Effector memory CD4-positive, alpha-beta T cell (primary cell): ENCODE measurements at regions not wholly inside any gene's neighbourhood (a gene's known extent, or its start where the extent isn't known, plus 50 kb on each side); places are given as distances from the start of the nearest gene placed in this dataset.

ENCODE experiments used
- DNase-seq, 3 donors: peaks; one replicate each; pipeline ENCODE4 v3.0.0-alpha.2; 2020
- H3K27ac ChIP-seq: 2 replicates; pipeline ENCODE4 v1.7.0; 2013; ENCODE audit warnings: mild to moderate bottlenecking, low read length, moderate library complexity; ENCODE audit not compliant: insufficient read depth, poor library complexity, severe bottlenecking
- H3K27me3 ChIP-seq: replicated peaks from 2 replicates; pipeline ENCODE4 v1.7.0; 2013; ENCODE audit warnings: mild to moderate bottlenecking, low read length; ENCODE audit not compliant: insufficient read depth, control insufficient read depth, poor library complexity, severe bottlenecking
- H3K36me3 ChIP-seq: 2 replicates; pipeline ENCODE4 v1.7.0; 2013; ENCODE audit warnings: mild to moderate bottlenecking, low read length, moderate library complexity; ENCODE audit not compliant: control insufficient read depth, insufficient read depth
- H3K4me1 ChIP-seq: 2 replicates; pipeline ENCODE4 v1.7.0; 2013; ENCODE audit warnings: low read length, mild to moderate bottlenecking; ENCODE audit not compliant: control insufficient read depth, insufficient read depth, poor library complexity, severe bottlenecking
- H3K4me3 ChIP-seq: 2 replicates; pipeline ENCODE4 v1.7.0; 2013; ENCODE audit warnings: low read length, low read depth, mild to moderate bottlenecking; ENCODE audit not compliant: insufficient read depth, poor library complexity, severe bottlenecking
- H3K9me3 ChIP-seq: 2 replicates; pipeline ENCODE4 v1.7.0; 2013; ENCODE audit warnings: mild to moderate bottlenecking, low read length, moderate library complexity; ENCODE audit not compliant: control insufficient read depth

DNA sequence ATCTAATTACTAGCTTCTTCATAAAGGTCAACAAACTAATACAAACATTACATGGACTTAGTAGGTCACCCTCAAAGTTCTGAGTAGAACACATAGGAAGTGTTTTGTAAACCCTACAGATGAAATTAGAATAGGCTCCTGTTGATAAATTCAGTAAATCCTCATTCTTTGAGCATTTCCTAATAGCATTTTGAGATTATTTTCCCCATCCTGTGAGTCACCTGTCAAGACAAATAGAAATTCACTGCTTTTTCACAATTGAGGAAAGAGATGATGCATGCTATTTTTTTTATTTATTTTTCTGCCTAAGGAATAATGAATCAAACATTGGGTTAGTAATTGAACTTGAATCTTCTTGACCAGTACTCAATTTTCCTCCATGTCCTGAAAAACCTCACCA, 666.7 kb upstream of the GOT2 start:
- no peak for DNase-seq
- no peaks in the 10 kb centered on the region for H3K9me3 ChIP-seq
- H3K4me1 ChIP-seq = no peaks in the 10 kb centered on the region
- no peaks in the 10 kb centered on the region for H3K27me3 ChIP-seq
- no peaks in the 10 kb centered on the region for H3K36me3 ChIP-seq
- H3K4me3 ChIP-seq = no peak overlapping the region
- H3K27ac ChIP-seq = no peak overlapping the region

GRCh38 chr16:59397638-59398037, 663.5 kb upstream of the GOT2 start:
- no peak for DNase-seq
- H3K27me3 ChIP-seq = no peaks in the 10 kb centered on the region
- H3K4me1 ChIP-seq = no peaks in the 10 kb centered on the region
- H3K9me3 ChIP-seq = no peaks in the 10 kb centered on the region
- no peak overlapping the region for H3K27ac ChIP-seq
- H3K4me3 ChIP-seq = no peak overlapping the region
- H3K36me3 ChIP-seq = no peaks in the 10 kb centered on the region

DNA sequence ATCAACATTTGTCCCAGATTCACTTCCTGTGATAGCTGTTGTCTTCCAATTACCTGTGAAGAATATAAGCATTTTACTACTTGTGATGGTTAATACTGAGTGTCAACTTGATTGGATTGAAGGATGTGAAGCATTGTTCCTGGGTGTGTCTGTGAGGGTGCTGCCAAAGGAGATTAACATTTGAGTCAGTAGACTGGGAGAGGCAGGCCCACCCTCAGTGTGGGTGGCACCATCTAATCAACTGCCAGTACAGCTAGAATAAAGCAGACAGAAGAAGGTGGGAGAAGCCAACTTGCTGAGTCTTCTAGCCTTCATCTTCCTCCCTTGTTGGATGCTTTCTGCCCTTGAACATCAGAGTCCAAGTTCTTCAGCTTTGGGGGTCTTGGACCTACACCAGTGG, 660.4 kb upstream of the GOT2 start:
- no peaks in the 10 kb centered on the region for H3K27me3 ChIP-seq
- H3K36me3 ChIP-seq = no peaks in the 10 kb centered on the region
- H3K9me3 ChIP-seq = no peaks in the 10 kb centered on the region
- no peak overlapping the region for H3K27ac ChIP-seq
- no peaks in the 10 kb centered on the region for H3K4me1 ChIP-seq
- no peak overlapping the region for H3K4me3 ChIP-seq
- DNase-seq = no peak

- Histone ChIP-seq H3K36me3 (no peaks in the 10 kb centered on the region), H3K9me3 (no peaks in the 10 kb centered on the region), H3K4me1 (no peaks in the 10 kb centered on the region), H3K27me3 (no peaks in the 10 kb centered on the region), H3K27ac (no peak overlapping the region), H3K4me3 (no peak overlapping the region)
- no peak for DNase-seq
These were observed 658.8 kb upstream of the GOT2 start for GRCh38 chr16:59392911-59393310.

- Histone ChIP-seq H3K9me3 (no peaks in the 10 kb centered on the region), H3K27ac (no peak overlapping the region), H3K27me3 (no peaks in the 10 kb centered on the region), H3K4me1 (no peaks in the 10 kb centered on the region), H3K36me3 (no peaks in the 10 kb centered on the region), H3K4me3 (no peak overlapping the region)
- no peak for DNase-seq
These were observed 657.7 kb upstream of the GOT2 start for GRCh38 chr16:59391617-59392364.

GRCh38 chr16:59385959-59386358, 651.8 kb upstream of the GOT2 start:
- Histone ChIP-seq H3K27ac (no peak overlapping the region), H3K4me3 (no peak overlapping the region), H3K36me3 (no peaks in the 10 kb centered on the region), H3K27me3 (no peaks in the 10 kb centered on the region), H3K9me3 (no peaks in the 10 kb centered on the region), H3K4me1 (no peaks in the 10 kb centered on the region)
- no peak for DNase-seq

DNA sequence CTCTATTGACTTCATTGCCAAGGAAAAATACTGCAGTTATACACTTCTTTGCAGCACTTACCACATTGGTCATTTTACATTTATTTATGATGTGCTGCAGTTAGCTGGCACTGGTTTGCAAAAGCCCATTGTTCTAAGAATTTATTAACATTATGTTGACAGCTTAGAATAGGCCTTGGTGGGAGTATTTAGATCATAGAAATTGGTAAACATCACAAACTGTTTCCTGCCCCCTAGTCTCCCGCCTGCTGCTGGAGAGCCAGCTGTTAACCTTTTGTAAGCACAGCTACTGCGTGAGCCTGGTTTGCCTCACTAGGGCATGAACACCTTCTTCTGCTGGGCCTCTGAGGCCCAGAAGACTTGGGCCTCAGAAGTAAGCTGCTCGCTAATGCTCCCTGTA, 651.4 kb upstream of the GOT2 start:
- H3K4me1 ChIP-seq = no peaks in the 10 kb centered on the region
- no peaks in the 10 kb centered on the region for H3K27me3 ChIP-seq
- DNase-seq = no peak
- H3K9me3 ChIP-seq = no peaks in the 10 kb centered on the region
- H3K36me3 ChIP-seq = no peaks in the 10 kb centered on the region
- H3K4me3 ChIP-seq = no peak overlapping the region
- H3K27ac ChIP-seq = no peak overlapping the region

- no peaks in the 10 kb centered on the region for H3K36me3 ChIP-seq
- H3K4me3 ChIP-seq = no peak overlapping the region
- H3K27me3 ChIP-seq = no peaks in the 10 kb centered on the region
- H3K4me1 ChIP-seq = no peaks in the 10 kb centered on the region
- H3K9me3 ChIP-seq = no peaks in the 10 kb centered on the region
- no peak for DNase-seq
- H3K27ac ChIP-seq = no peak overlapping the region
These were observed 639.5 kb upstream of the GOT2 start for GRCh38 chr16:59373632-59374031.

DNA sequence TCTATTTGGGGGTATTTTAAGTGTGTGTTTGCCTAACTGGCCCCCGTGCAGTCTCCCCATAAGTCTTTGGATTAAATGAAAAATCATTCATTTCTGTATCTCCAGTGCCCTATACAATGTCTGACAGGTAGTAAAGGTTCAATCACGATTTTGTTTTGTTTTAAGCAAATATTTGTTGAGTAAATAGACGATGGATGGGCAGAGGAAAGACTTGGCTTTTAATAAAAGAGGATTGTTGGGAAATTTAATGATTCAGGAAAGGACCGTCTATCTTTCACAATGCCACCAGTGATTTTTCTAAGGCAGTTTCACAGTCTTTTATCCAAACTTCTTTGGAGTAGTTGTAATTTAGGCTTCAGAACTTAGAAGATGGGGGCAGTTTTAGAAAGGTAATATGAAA, 636.6 kb upstream of the GOT2 start:
- H3K27ac ChIP-seq = no peak overlapping the region
- no peak for DNase-seq
- H3K4me1 ChIP-seq = no peaks in the 10 kb centered on the region
- H3K27me3 ChIP-seq = no peaks in the 10 kb centered on the region
- no peaks in the 10 kb centered on the region for H3K9me3 ChIP-seq
- H3K4me3 ChIP-seq = no peak overlapping the region
- no peaks in the 10 kb centered on the region for H3K36me3 ChIP-seq

DNA sequence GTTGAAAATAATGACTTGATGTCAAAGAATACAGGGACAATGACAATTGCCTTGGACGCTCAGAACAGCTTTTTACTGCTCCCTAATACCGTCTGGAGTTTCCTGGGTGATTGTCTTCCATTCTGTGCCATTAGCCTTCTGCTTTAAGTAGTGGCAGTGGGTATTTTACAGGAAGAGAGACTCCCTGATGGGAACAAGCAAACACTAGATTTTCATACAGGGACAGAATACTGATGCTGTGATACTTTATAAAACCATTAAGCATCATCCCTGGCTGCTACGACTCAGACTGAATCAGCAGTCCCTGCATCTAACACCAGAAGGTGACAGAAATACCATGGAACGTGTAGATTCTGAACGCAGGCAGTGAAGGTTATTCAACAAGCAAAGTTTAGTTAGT, 635.4 kb upstream of the GOT2 start:
- Histone ChIP-seq H3K4me1 (no peaks in the 10 kb centered on the region), H3K36me3 (no peaks in the 10 kb centered on the region), H3K4me3 (no peak overlapping the region), H3K9me3 (no peaks in the 10 kb centered on the region), H3K27ac (no peak overlapping the region), H3K27me3 (no peaks in the 10 kb centered on the region)
- no peak for DNase-seq
